ENCODE measurements at regions not wholly inside any gene's neighbourhood (a gene's known extent, or its start where the extent isn't known, plus 50 kb on each side); places are given as distances from the start of the nearest gene placed in this dataset.

DNA sequence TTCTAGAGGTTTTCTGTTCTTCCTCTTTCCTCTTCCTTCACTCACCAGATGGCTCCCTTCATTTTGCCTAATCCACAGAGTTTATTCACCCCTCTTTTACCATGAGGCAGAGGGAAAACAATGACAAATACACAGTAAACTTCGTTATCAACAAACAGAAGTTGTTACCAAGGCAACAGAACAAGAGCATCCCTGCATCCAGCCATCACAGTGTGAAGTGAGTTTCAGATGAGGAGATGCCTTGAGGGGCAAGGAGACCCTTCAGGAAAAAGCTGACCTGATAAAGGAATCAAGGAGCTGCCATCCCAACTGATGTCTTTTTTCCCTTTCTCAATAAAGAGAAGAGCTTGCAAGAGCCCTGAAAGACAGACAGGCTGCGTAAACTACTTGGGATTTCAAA lies 195.3 kb downstream of the BRINP2 start:
- no peak overlapping the region for H3K4me3 ChIP-seq (ENCODE audit: low read depth, low read length)
- H3K4me1 ChIP-seq (ENCODE audit: control insufficient read depth, insufficient read depth, low read length), result no peaks in the 10 kb centered on the region
- no peaks in the 10 kb centered on the region for H3K27me3 ChIP-seq (ENCODE audit: control insufficient read depth, insufficient read depth, low read length)
- no peaks in the 10 kb centered on the region for H3K36me3 ChIP-seq (ENCODE audit: control insufficient read depth, insufficient read depth, low read length)
- no peak overlapping the region for H3K27ac ChIP-seq (ENCODE audit: low read depth, low read length)
- no peaks in the 10 kb centered on the region for H3K9me3 ChIP-seq (ENCODE audit: control insufficient read depth, insufficient read depth, low read depth, low read length)
- H3K9ac ChIP-seq (ENCODE audit: low read length), result no peak overlapping the region

DNA sequence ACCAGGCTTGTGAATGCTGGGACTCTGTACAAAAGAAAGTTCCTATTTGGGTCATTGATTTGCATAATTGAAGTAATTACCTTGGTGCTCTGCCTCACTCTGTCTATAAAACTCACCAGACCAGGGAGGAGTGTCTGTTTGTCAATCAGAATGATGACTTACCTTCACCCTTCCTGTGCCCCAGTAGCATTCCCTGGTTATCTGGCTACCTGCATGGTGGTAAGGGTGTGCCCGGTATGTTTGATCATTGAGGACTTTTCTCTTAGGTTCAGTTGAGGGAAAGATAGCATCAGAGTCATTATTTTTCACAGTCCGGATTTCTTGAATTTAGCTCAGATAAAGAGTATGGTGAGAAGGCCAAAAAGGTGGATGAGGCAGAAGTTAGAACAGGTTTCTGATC lies 190.0 kb downstream of the BRINP2 start:
- Histone ChIP-seq H3K9me3 (ENCODE audit: control insufficient read depth, insufficient read depth, low read depth, low read length) (no peaks in the 10 kb centered on the region), H3K4me3 (ENCODE audit: low read depth, low read length) (no peak overlapping the region), H3K9ac (ENCODE audit: low read length) (no peak overlapping the region), H3K27ac (ENCODE audit: low read depth, low read length) (no peak overlapping the region), H3K27me3 (ENCODE audit: control insufficient read depth, insufficient read depth, low read length) (no peaks in the 10 kb centered on the region), H3K4me1 (ENCODE audit: control insufficient read depth, insufficient read depth, low read length) (no peaks in the 10 kb centered on the region), H3K36me3 (ENCODE audit: control insufficient read depth, insufficient read depth, low read length) (no peaks in the 10 kb centered on the region)

DNA sequence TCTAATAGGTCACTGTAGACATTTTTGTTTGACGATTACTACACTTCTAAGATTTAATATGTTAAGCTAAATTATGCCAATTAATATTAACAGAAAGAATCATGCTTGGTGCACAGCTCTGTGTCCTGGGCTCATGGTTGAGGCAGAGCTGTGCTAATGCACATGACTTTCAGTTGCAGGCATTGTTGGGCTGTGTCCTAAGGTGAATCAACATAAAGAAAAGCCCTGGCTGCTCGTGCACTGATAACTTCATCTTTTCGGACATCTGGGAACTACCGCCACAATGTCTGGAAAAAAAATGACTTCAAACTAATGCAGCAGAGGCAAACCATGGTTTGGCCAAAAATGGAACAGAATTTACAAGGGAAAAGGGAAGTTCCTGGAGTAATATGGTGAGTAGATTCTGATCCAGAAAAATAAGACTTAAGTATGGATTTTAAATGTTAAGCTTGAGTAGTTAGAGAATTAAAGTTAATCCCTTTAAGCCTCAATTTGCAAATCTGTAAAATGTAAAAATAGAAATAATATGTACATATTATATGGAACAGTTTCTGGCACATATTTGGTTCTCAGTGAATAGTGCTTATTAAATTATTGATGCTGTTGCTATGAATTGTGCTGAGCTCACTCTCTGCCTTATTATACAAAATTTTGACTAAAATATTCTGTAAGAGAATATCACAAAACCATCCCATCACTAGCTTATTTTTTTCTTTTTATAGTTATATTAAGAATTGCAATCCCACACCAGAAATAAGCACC lies 186.1 kb downstream of the BRINP2 start:
- Histone ChIP-seq H3K4me3 (ENCODE audit: low read depth, low read length) (no peak overlapping the region), H3K9ac (ENCODE audit: low read length) (no peak overlapping the region), H3K4me1 (ENCODE audit: control insufficient read depth, insufficient read depth, low read length) (peaks cover 11% of the 10 kb centered on the region), H3K9me3 (ENCODE audit: control insufficient read depth, insufficient read depth, low read depth, low read length) (no peaks in the 10 kb centered on the region), H3K27ac (ENCODE audit: low read depth, low read length) (no peak overlapping the region), H3K36me3 (ENCODE audit: control insufficient read depth, insufficient read depth, low read length) (no peaks in the 10 kb centered on the region), H3K27me3 (ENCODE audit: control insufficient read depth, insufficient read depth, low read length) (no peaks in the 10 kb centered on the region)

DNA sequence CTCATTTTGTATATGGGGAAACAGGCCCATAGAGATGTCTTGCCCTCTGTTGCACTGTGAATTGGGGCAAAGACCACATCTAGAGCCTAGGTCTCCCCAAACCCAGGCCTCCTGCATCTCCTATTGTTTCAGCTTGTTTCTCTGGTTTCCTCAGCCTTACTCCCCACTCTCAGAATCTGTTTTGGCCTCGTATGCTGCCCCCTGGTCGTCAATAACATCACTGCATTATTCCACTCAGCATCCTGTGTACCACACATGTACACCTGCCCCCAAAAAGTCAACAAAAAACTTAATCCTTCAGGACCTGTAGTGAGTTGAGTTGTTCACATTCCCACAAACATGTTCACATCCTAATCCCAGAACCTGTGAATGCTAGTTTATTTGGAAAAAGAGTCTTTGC lies 184.8 kb downstream of the BRINP2 start:
- H3K36me3 ChIP-seq (ENCODE audit: control insufficient read depth, insufficient read depth, low read length), result no peaks in the 10 kb centered on the region
- H3K9ac ChIP-seq (ENCODE audit: low read length), result no peak overlapping the region
- peaks cover 16% of the 10 kb centered on the region for H3K4me1 ChIP-seq (ENCODE audit: control insufficient read depth, insufficient read depth, low read length)
- H3K27ac ChIP-seq (ENCODE audit: low read depth, low read length), result no peak overlapping the region
- no peaks in the 10 kb centered on the region for H3K27me3 ChIP-seq (ENCODE audit: control insufficient read depth, insufficient read depth, low read length)
- no peaks in the 10 kb centered on the region for H3K9me3 ChIP-seq (ENCODE audit: control insufficient read depth, insufficient read depth, low read depth, low read length)
- no peak overlapping the region for H3K4me3 ChIP-seq (ENCODE audit: low read depth, low read length)

DNA sequence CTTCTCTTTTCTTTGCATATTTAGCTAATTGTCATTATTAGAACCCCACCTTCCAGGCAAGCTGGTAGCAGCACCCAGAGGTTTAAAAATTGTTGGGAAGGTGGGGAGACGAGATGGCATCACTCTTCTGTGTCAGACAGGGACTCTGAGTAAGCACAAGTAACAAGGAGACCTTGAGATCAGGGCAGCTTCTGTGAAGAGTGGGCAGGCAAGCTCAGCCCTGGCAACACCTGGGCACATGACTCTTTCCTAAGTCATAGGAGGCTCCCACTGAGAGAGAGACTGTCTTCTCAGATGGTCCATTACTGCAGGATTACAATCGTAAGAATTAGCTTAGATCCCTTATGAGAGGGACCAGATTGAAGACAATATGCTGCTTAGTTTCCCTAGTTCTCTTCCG lies 183.5 kb downstream of the BRINP2 start:
- H3K36me3 ChIP-seq (ENCODE audit: control insufficient read depth, insufficient read depth, low read length), result no peaks in the 10 kb centered on the region
- H3K9me3 ChIP-seq (ENCODE audit: control insufficient read depth, insufficient read depth, low read depth, low read length), result no peaks in the 10 kb centered on the region
- peaks cover 16% of the 10 kb centered on the region for H3K4me1 ChIP-seq (ENCODE audit: control insufficient read depth, insufficient read depth, low read length)
- no peak overlapping the region for H3K4me3 ChIP-seq (ENCODE audit: low read depth, low read length)
- H3K27ac ChIP-seq (ENCODE audit: low read depth, low read length), result no peak overlapping the region
- no peak overlapping the region for H3K9ac ChIP-seq (ENCODE audit: low read length)
- no peaks in the 10 kb centered on the region for H3K27me3 ChIP-seq (ENCODE audit: control insufficient read depth, insufficient read depth, low read length)

DNA sequence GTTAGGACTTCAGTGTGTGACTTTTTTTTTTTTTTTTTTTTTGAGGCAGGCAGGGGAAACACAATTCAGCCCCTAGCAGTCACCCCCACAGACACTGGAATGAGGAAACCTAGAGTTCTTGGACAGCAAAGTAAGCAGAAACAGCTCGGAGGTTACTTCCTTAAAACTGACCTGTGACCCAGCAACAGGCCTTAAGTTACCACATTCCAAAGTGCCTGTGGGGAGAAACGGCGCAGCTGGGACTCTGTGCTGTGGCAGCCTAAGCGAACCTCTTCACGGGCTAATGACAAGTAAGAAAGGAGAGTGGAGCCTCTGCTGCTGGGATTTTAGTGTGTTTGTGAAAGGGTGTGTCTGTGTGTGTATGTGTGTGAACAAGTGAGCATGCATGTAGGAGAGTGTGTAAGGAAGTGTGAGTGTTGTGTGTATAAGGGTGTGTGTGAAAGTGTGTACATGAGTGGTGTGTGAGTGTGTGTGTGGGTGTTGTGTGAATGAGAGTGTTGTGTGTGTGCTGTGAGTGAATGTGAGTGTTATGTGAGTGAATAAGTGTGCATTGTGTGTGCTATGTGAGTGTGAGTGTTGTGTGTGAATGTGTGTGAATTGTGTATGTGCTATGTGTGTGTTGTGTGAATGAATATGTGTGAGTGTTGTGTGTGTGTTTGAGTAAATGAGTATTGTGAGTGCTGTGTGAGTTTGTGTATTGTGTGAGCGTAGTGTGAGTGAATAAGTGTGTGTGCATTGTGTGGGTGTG lies 180.8 kb downstream of the BRINP2 start:
- Histone ChIP-seq H3K36me3 (ENCODE audit: control insufficient read depth, insufficient read depth, low read length) (no peaks in the 10 kb centered on the region), H3K9me3 (ENCODE audit: control insufficient read depth, insufficient read depth, low read depth, low read length) (no peaks in the 10 kb centered on the region), H3K27me3 (ENCODE audit: control insufficient read depth, insufficient read depth, low read length) (no peaks in the 10 kb centered on the region), H3K27ac (ENCODE audit: low read depth, low read length) (no peak overlapping the region), H3K4me1 (ENCODE audit: control insufficient read depth, insufficient read depth, low read length) (peaks cover 16% of the 10 kb centered on the region), H3K4me3 (ENCODE audit: low read depth, low read length) (no peak overlapping the region), H3K9ac (ENCODE audit: low read length) (no peak overlapping the region)

DNA sequence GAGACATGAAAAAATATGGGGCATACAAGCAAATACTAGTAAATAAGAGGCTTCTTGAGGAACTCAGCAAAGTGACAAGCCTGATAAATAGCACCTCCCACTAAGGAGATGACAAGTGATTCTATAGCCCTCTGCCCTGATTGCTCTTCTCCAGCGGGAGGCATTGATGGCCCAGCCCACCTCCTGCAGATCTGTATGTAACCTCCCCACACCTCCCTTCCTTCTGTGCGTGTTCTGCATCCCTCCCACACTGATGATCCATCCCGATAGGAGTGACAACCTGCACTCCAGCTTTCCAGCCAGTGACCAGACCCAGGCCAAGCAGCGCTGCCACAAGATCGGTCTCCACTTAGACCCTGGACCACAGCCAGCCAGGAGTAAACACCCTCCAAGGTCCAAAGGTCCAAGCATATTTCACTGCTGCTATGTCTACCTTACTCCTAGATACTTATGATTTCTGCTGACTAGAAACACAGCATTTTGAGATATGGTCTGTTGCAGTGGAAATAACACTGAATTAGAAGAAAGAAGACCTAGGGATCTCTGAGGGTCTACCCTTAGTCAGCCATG lies 176.1 kb downstream of the BRINP2 start:
- Histone ChIP-seq H3K9me3 (ENCODE audit: control insufficient read depth, insufficient read depth, low read depth, low read length) (no peaks in the 10 kb centered on the region), H3K27ac (ENCODE audit: low read depth, low read length) (no peak overlapping the region), H3K4me1 (ENCODE audit: control insufficient read depth, insufficient read depth, low read length) (0 out of 2 replicates have a peak, but pooled peaks cover 5% of the 10 kb centered on the region), H3K36me3 (ENCODE audit: control insufficient read depth, insufficient read depth, low read length) (no peaks in the 10 kb centered on the region), H3K4me3 (ENCODE audit: low read depth, low read length) (no peak overlapping the region), H3K9ac (ENCODE audit: low read length) (no peak overlapping the region), H3K27me3 (ENCODE audit: control insufficient read depth, insufficient read depth, low read length) (no peaks in the 10 kb centered on the region)

DNA sequence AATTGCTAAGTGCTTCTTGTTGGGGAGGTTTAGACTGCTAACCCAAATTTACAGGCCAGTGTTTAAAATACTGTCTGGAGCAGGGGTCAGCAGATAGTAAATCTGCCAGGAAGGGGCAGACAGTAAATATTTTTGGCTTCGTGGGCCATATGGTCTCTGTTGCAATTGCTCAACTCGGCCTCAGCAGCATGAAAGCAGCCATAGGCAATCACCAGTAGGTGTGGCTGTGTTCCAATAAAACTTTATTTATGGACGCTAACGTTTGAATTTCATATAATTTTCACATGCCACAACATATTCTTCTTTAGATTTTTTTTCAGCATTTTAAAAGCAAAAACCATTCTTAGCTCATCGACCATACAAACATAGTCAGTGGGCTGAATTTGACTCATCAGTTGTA lies 172.7 kb downstream of the BRINP2 start:
- Histone ChIP-seq H3K9ac (ENCODE audit: low read length) (no peak overlapping the region), H3K36me3 (ENCODE audit: control insufficient read depth, insufficient read depth, low read length) (no peaks in the 10 kb centered on the region), H3K4me1 (ENCODE audit: control insufficient read depth, insufficient read depth, low read length) (no peaks in the 10 kb centered on the region), H3K9me3 (ENCODE audit: control insufficient read depth, insufficient read depth, low read depth, low read length) (no peaks in the 10 kb centered on the region), H3K27ac (ENCODE audit: low read depth, low read length) (no peak overlapping the region), H3K4me3 (ENCODE audit: low read depth, low read length) (no peak overlapping the region), H3K27me3 (ENCODE audit: control insufficient read depth, insufficient read depth, low read length) (no peaks in the 10 kb centered on the region; the same call in 1 of the 2 replicates)

DNA sequence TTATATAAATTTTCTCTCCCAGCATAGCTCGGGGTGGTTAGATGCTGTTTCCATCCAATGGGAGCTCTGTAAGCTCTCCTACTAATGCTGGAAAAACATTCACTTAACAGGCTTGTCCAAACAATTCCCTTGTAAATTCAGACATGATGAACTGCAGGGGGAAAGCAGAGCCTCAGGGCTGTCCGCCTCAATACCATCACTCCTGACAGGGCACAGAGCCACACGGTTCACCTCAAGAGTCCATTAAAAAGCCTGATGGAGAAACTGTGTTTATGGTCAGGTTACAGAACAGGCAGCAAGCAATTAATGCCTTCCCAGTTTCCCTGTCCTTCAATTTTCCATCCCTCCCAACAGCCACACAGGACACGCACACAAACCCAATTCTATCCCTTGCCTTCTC lies 171.0 kb downstream of the BRINP2 start:
- no peak overlapping the region for H3K27ac ChIP-seq (ENCODE audit: low read depth, low read length)
- no peak overlapping the region for H3K4me3 ChIP-seq (ENCODE audit: low read depth, low read length)
- H3K9me3 ChIP-seq (ENCODE audit: control insufficient read depth, insufficient read depth, low read depth, low read length), result no peaks in the 10 kb centered on the region
- no peaks in the 10 kb centered on the region; the same call in 1 of the 2 replicates for H3K27me3 ChIP-seq (ENCODE audit: control insufficient read depth, insufficient read depth, low read length)
- no peaks in the 10 kb centered on the region for H3K36me3 ChIP-seq (ENCODE audit: control insufficient read depth, insufficient read depth, low read length)
- no peaks in the 10 kb centered on the region for H3K4me1 ChIP-seq (ENCODE audit: control insufficient read depth, insufficient read depth, low read length)
- no peak overlapping the region for H3K9ac ChIP-seq (ENCODE audit: low read length)

DNA sequence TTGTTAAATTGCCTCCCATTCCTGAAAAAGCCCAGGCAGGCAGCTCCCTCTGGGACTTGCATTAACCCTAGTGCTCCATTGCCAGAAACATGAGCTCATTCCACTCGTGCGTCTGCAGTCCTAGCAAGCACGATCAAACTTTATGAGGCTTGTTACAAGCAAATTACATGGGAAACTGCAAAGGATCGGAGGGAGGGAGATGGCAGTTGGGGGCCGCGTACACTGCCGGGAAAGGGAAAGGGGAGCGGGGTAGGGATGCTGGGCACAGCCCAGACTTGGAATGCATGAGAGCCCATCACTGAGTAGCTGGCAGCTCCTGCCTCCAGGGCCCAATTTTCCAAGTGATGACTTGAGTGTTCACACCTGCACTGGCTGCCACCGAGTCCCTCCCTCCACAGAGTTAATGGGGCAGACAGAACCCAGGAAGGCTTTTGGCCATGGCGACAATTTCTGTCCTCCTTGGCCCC lies 169.9 kb downstream of the BRINP2 start:
- no peaks in the 10 kb centered on the region for H3K4me1 ChIP-seq (ENCODE audit: control insufficient read depth, insufficient read depth, low read length)
- H3K4me3 ChIP-seq (ENCODE audit: low read depth, low read length), result no peak overlapping the region
- H3K9me3 ChIP-seq (ENCODE audit: control insufficient read depth, insufficient read depth, low read depth, low read length), result no peaks in the 10 kb centered on the region
- H3K27me3 ChIP-seq (ENCODE audit: control insufficient read depth, insufficient read depth, low read length), result no peaks in the 10 kb centered on the region; the same call in 1 of the 2 replicates
- no peak overlapping the region for H3K9ac ChIP-seq (ENCODE audit: low read length)
- H3K36me3 ChIP-seq (ENCODE audit: control insufficient read depth, insufficient read depth, low read length), result no peaks in the 10 kb centered on the region
- H3K27ac ChIP-seq (ENCODE audit: low read depth, low read length), result no peak overlapping the region

DNA sequence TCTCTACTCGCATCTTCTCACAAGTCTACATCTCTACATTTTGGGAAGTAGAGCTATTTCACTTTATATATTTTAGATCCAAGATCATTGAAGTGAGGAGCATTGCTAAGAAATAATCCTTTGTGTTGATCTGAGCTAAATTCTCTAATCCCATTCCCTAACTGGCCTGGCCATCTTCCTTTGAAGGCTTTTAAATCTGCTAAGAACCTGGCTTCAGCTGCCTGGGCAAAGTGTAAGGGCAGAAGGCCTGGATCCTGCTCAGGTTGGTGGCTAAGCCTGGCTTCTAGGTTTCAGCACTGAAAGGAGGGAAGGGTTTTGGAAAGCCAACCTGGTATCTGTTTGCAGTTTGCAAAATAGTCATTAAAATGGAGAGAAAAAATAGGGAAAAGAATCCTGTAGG lies 167.6 kb downstream of the BRINP2 start:
- Histone ChIP-seq H3K36me3 (ENCODE audit: control insufficient read depth, insufficient read depth, low read length) (no peaks in the 10 kb centered on the region), H3K4me3 (ENCODE audit: low read depth, low read length) (no peak overlapping the region), H3K9me3 (ENCODE audit: control insufficient read depth, insufficient read depth, low read depth, low read length) (no peaks in the 10 kb centered on the region), H3K4me1 (ENCODE audit: control insufficient read depth, insufficient read depth, low read length) (no peaks in the 10 kb centered on the region), H3K27me3 (ENCODE audit: control insufficient read depth, insufficient read depth, low read length) (no peaks in the 10 kb centered on the region; the same call in 1 of the 2 replicates), H3K9ac (ENCODE audit: low read length) (no peak overlapping the region), H3K27ac (ENCODE audit: low read depth, low read length) (no peak overlapping the region)

All from HUES6 (cell line).